CD4-positive, alpha-beta T cell treated with Interleukin-12 subunit alpha and Interleukin-12 subunit beta, for 1 hour (primary cell): ENCODE measurements at regions not wholly inside any gene's neighbourhood (a gene's known extent, or its start where the extent isn't known, plus 50 kb on each side); places are given as distances from the start of the nearest gene placed in this dataset.

Experiments used
- DNase-seq: peaks from one replicate; pipeline ENCODE4 v3.0.0-alpha.2; 2020

- DNase-seq = no peak
Observed at GRCh38 chr7:22909917-22910316, 87.3 kb upstream of the TOMM7 start.

- no peak for DNase-seq
Observed at GRCh38 chr7:22907805-22908204, 85.2 kb upstream of the TOMM7 start.

- DNase-seq = no peak
Observed at GRCh38 chr7:22900784-22901183, 78.1 kb upstream of the TOMM7 start.

GRCh38 chr7:22900101-22900500, 77.5 kb upstream of the TOMM7 start:
- DNase-seq = no peak

- no peak for DNase-seq
Observed at GRCh38 chr7:22896917-22897316, 74.3 kb upstream of the TOMM7 start.

- DNase-seq = no peak
Observed at GRCh38 chr7:22895828-22896165, 73.1 kb upstream of the TOMM7 start.

- DNase-seq = no peak
Observed at GRCh38 chr7:22895140-22895827, 72.6 kb upstream of the TOMM7 start.

GRCh38 chr7:22894546-22894945, 71.9 kb upstream of the TOMM7 start:
- DNase-seq = no peak

GRCh38 chr7:22890773-22891172, 68.1 kb upstream of the TOMM7 start:
- DNase-seq = no peak

GRCh38 chr7:22885797-22886261, 63.2 kb upstream of the TOMM7 start:
- peak; percentile 41 for DNase-seq

- no peak for DNase-seq
Observed at GRCh38 chr7:22884911-22885788, 62.5 kb upstream of the TOMM7 start.

GRCh38 chr7:22882106-22882505, 59.5 kb upstream of the TOMM7 start:
- DNase-seq = no peak

GRCh38 chr7:22879709-22880306, 57.2 kb upstream of the TOMM7 start:
- no peak for DNase-seq

- DNase-seq = no peak
Observed at GRCh38 chr7:22879280-22879679, 56.6 kb upstream of the TOMM7 start.

GRCh38 chr7:22876986-22877729, 54.5 kb upstream of the TOMM7 start:
- no peak for DNase-seq

- no peak for DNase-seq
Observed at GRCh38 chr7:22875470-22875869, 52.8 kb upstream of the TOMM7 start.

GRCh38 chr7:22874904-22875303, 52.3 kb upstream of the TOMM7 start:
- no peak for DNase-seq
